Bronchial epithelial cell (primary cell): ENCODE measurements at regions not wholly inside any gene's neighbourhood (a gene's known extent, or its start where the extent isn't known, plus 50 kb on each side); places are given as distances from the start of the nearest gene placed in this dataset.
A peak's percentile ranks its signal among the peaks of the same experiment; 100 is the strongest.
"Not testable (repeated sequence)": the region's sequence is repeated elsewhere in the genome, so short reads cannot be mapped to it uniquely, and the experiment has no call there.

Experiments used
- DNase-seq: peaks from one replicate; pipeline ENCODE4 v3.0.0-alpha.2; 2010; ENCODE audit warnings: low read depth
- FAIRE-seq: peaks from 2 replicates; lab custom pipeline; 2011; peaks lifted over from hg19 to GRCh38; lab: Jason Lieb, UNC
- H3K27me3 ChIP-seq: 2 replicates; pipeline ENCODE4 v1.5.1; 2011; ENCODE audit warnings: low read length; ENCODE audit not compliant: control insufficient read depth, insufficient read depth
- H3K36me3 ChIP-seq: 2 replicates; pipeline ENCODE4 v1.5.1; 2011; ENCODE audit warnings: low read length; ENCODE audit not compliant: control insufficient read depth, insufficient read depth
- H3K4me3 ChIP-seq: 2 replicates; pipeline ENCODE4 v1.5.1; 2011; ENCODE audit warnings: mild to moderate bottlenecking, low read depth, low read length, control low read depth
- TF ChIP-seq, protein P1 (sequence below): IDR thresholded peaks from 2 replicates; pipeline ENCODE4 v1.5.1; 2011; ENCODE audit warnings: mild to moderate bottlenecking, moderate library complexity, low read length, control low read depth, inconsistent platforms; ENCODE audit not compliant: insufficient read depth, severe bottlenecking

GRCh38 chr7:145106001-145106400 lies 270.1 kb upstream of the TPK1 start:
- TF ChIP-seq, protein P1, sequence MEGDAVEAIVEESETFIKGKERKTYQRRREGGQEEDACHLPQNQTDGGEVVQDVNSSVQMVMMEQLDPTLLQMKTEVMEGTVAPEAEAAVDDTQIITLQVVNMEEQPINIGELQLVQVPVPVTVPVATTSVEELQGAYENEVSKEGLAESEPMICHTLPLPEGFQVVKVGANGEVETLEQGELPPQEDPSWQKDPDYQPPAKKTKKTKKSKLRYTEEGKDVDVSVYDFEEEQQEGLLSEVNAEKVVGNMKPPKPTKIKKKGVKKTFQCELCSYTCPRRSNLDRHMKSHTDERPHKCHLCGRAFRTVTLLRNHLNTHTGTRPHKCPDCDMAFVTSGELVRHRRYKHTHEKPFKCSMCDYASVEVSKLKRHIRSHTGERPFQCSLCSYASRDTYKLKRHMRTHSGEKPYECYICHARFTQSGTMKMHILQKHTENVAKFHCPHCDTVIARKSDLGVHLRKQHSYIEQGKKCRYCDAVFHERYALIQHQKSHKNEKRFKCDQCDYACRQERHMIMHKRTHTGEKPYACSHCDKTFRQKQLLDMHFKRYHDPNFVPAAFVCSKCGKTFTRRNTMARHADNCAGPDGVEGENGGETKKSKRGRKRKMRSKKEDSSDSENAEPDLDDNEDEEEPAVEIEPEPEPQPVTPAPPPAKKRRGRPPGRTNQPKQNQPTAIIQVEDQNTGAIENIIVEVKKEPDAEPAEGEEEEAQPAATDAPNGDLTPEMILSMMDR = no peak

DNA sequence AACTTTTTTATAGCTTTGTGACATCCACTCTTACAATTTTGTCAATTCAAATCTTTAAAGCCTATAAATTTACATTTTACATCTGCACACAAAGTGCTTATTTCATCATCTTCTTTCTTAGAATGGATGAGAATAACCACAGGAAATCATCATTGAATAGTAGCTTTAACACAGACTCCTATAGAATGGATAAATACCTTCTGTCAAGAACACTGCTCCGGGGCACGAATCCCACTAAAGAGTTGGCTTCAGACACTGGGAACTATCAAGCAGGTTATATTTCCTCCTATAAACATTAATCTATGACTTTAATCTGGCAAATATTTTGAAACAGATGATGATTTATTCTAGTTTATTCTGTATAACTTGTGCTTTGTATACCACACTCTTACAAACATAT lies 269.7 kb upstream of the TPK1 start:
- H3K36me3 ChIP-seq = no peaks in the 10 kb centered on the region
- TF ChIP-seq, protein P1 = no peak
- no peak overlapping the region for H3K4me3 ChIP-seq
- H3K27me3 ChIP-seq = no peaks in the 10 kb centered on the region
- no peak for DNase-seq
- no peak for FAIRE-seq

More at GRCh38 chr7:145106001-145106400, 270.1 kb upstream of the TPK1 start:
- FAIRE-seq (no peak), DNase-seq (peak; percentile 25)
- H3K36me3 ChIP-seq = no peaks in the 10 kb centered on the region
- no peak overlapping the region for H3K4me3 ChIP-seq
- H3K27me3 ChIP-seq = no peaks in the 10 kb centered on the region

DNA sequence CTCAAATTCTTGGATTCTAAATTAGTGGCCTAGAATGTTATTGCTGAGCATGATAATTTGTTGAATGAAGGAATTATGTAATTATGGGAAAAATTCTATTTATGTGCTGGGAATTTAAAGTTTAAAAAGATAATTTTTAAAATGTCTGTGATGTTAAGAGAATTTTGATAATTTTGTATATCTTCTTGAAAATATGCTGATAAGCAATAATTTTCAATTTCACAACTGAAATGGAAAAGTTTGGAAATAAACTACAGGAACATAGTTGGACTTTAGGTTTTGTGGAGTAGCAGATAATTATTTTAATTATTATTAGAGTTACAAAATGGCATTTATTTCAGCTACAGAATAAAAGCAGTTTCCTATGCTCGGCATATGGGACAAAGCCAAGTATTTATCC lies 268.5 kb upstream of the TPK1 start:
- Histone ChIP-seq H3K4me3 (no peak overlapping the region), H3K27me3 (no peaks in the 10 kb centered on the region), H3K36me3 (no peaks in the 10 kb centered on the region)
- FAIRE-seq = no peak
- DNase-seq = no peak
- TF ChIP-seq, protein P1 = no peak

GRCh38 chr7:145102199-145102598 lies 266.3 kb upstream of the TPK1 start:
- FAIRE-seq, DNase-seq, H3K36me3 ChIP-seq, H3K4me3 ChIP-seq, H3K27me3 ChIP-seq: not testable (repeated sequence)

DNA sequence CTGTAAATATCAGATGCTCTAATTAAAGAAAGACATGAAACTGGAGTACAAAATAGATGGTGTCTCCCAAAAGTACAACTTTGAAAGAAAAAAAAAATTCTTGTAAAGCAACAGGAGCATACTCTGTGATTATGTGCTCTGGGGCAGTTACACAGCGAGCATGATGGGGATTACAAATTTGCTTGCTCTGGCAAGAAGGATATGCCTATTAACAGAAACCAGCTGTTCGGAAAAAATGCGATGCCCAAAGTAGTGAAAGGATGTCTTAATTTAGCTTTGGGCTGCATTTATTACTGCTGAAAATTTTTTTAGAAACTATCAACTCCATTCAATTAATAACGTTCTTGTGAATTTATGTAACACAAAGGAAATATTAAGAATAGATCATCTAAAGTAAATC lies 256.9 kb upstream of the TPK1 start:
- Histone ChIP-seq H3K27me3 (no peaks in the 10 kb centered on the region), H3K36me3 (no peaks in the 10 kb centered on the region), H3K4me3 (no peak overlapping the region)
- no peak for FAIRE-seq
- DNase-seq = no peak
- TF ChIP-seq, protein P1 = no peak

- no peak for FAIRE-seq
- Histone ChIP-seq H3K27me3 (no peaks in the 10 kb centered on the region), H3K4me3 (no peak overlapping the region), H3K36me3 (no peaks in the 10 kb centered on the region)
- TF ChIP-seq, protein P1 = no peak
- no peak for DNase-seq
Observed at GRCh38 chr7:145088111-145088745, 252.4 kb upstream of the TPK1 start.
